ENCODE measurements at regions not wholly inside any gene's neighbourhood (a gene's known extent, or its start where the extent isn't known, plus 50 kb on each side); places are given as distances from the start of the nearest gene placed in this dataset.

- Histone ChIP-seq H2AFZ (ENCODE audit: low read length) (no peak overlapping the region), H3K79me2 (ENCODE audit: low read length) (no peaks in the 10 kb centered on the region), H3K27ac (ENCODE audit: low read length) (no peak overlapping the region), H3K9me3 (ENCODE audit: low read length) (no peaks in the 10 kb centered on the region), H3K4me1 (ENCODE audit: insufficient read depth, low read length) (no peaks in the 10 kb centered on the region), H3K4me3 (ENCODE audit: low read length) (no peak overlapping the region), H3F3A (ENCODE audit: low read length, unreplicated experiment) (no peaks in the 10 kb centered on the region), H3K4me2 (ENCODE audit: low read length) (no peak overlapping the region), H3K27me3 (ENCODE audit: low read length) (no peaks in the 10 kb centered on the region), H3K36me3 (ENCODE audit: low read depth, low read length) (no peaks in the 10 kb centered on the region), H3K9me2 (replicated peaks; ENCODE audit: low read length) (no peaks in the 10 kb centered on the region), H3K9ac (ENCODE audit: low read length) (no peak overlapping the region), H4K20me1 (ENCODE audit: low read length) (no peaks in the 10 kb centered on the region)
- DNase-seq (peak; percentile 20), ATAC-seq (peak; percentile 53; the same call in 1 of the 2 replicates)
- no TSS peak for BruUV-seq (replicated peaks)
- CTCF ChIA-PET: no interaction called here
- intact Hi-C loops (cut with micrococcal nuclease): no loop called here
- POLR2A ChIA-PET (ENCODE audit: unreplicated experiment): no interaction called here
- TF ChIP-seq, protein P1, sequence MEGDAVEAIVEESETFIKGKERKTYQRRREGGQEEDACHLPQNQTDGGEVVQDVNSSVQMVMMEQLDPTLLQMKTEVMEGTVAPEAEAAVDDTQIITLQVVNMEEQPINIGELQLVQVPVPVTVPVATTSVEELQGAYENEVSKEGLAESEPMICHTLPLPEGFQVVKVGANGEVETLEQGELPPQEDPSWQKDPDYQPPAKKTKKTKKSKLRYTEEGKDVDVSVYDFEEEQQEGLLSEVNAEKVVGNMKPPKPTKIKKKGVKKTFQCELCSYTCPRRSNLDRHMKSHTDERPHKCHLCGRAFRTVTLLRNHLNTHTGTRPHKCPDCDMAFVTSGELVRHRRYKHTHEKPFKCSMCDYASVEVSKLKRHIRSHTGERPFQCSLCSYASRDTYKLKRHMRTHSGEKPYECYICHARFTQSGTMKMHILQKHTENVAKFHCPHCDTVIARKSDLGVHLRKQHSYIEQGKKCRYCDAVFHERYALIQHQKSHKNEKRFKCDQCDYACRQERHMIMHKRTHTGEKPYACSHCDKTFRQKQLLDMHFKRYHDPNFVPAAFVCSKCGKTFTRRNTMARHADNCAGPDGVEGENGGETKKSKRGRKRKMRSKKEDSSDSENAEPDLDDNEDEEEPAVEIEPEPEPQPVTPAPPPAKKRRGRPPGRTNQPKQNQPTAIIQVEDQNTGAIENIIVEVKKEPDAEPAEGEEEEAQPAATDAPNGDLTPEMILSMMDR (conservative IDR thresholded peaks at IDR 0.05; ENCODE audit: low read depth, low read length): no peak
- no peak for TF ChIP-seq EZH2 (IDR thresholded peaks at IDR 0.05; ENCODE audit: low read length, unreplicated experiment)
- no peak for TF ChIP-seq EZH2phosphoT487 (IDR thresholded peaks at IDR 0.05; ENCODE audit: borderline replicate concordance, low read length)
These were observed 763.9 kb upstream of the FAM174A start for GRCh38 chr5:99771296-99771695.

- DNase-seq (peak; percentile 26), ATAC-seq (no peak)
- CTCF ChIA-PET: no interaction called here
- no TSS peak for BruUV-seq (replicated peaks)
- no peaks in the 10 kb centered on the region for H3K79me2 ChIP-seq (ENCODE audit: low read length)
- H3K27me3 ChIP-seq (ENCODE audit: low read length): no peaks in the 10 kb centered on the region
- no peak overlapping the region for H2AFZ ChIP-seq (ENCODE audit: low read length)
- no peaks in the 10 kb centered on the region for H4K20me1 ChIP-seq (ENCODE audit: low read length)
- no peak overlapping the region for H3K9ac ChIP-seq (ENCODE audit: low read length)
- no peaks in the 10 kb centered on the region for H3K36me3 ChIP-seq (ENCODE audit: low read depth, low read length)
- no peaks in the 10 kb centered on the region for H3F3A ChIP-seq (ENCODE audit: low read length, unreplicated experiment)
- H3K4me1 ChIP-seq (ENCODE audit: insufficient read depth, low read length): no peaks in the 10 kb centered on the region
- H3K9me3 ChIP-seq (ENCODE audit: low read length): no peaks in the 10 kb centered on the region
- no peak for TF ChIP-seq EZH2phosphoT487 (IDR thresholded peaks at IDR 0.05; ENCODE audit: borderline replicate concordance, low read length)
- no peak for TF ChIP-seq EZH2 (IDR thresholded peaks at IDR 0.05; ENCODE audit: low read length, unreplicated experiment)
- TF ChIP-seq, protein P1 (conservative IDR thresholded peaks at IDR 0.05; ENCODE audit: low read depth, low read length): no peak
- H3K4me2 ChIP-seq (ENCODE audit: low read length): no peak overlapping the region
- no peaks in the 10 kb centered on the region for H3K9me2 ChIP-seq (replicated peaks; ENCODE audit: low read length)
- POLR2A ChIA-PET (ENCODE audit: unreplicated experiment): no interaction called here
- intact Hi-C loops (cut with micrococcal nuclease): no loop called here
- H3K27ac ChIP-seq (ENCODE audit: low read length): no peak overlapping the region
- no peak overlapping the region for H3K4me3 ChIP-seq (ENCODE audit: low read length)
These were observed 770.2 kb upstream of the FAM174A start for GRCh38 chr5:99765011-99765410.

DNA sequence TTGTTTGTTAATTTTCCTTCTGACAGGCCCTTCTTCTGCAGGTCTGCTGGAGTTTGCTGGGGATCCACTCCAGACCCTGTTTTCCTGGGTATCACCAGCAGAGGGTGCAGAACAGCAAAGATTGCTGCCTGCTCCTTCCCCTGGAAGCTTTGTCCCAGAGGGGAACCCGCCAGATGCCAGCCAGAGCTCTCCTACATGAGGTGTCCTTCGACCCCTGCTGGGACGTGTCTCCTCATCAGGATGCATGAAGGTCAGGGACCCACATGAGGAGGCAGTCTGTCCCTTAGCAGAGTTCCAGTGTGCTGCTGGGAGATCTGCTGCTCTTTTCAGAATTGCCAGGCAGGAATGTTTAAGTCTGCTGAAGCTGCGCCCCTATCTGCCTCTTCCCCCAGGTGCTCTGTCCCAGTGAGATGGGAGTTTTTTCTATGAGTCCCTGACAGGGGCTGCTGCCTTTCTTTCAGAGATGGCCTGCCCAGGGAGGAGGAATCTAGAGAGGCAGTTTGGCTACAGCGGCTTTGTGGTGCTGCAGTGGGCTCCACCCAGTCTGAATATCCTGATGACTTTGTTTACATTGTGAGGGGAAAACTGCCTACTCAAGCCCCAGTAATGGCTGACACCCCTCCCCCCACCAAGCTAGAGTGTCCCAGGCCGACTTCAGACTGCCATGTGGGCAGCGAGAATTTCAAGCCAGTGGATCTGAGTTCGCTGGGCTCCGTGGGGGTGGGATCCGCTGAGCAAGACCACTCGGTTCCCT is 772.0 kb upstream of the FAM174A start:
- CTCF ChIA-PET: no interaction called here
- DNase-seq: no peak
- Histone ChIP-seq H3K9me2 (replicated peaks; ENCODE audit: low read length) (no peaks in the 10 kb centered on the region), H3K4me1 (ENCODE audit: insufficient read depth, low read length) (no peaks in the 10 kb centered on the region), H3F3A (ENCODE audit: low read length, unreplicated experiment) (no peaks in the 10 kb centered on the region), H3K27me3 (ENCODE audit: low read length) (no peaks in the 10 kb centered on the region), H3K4me2 (ENCODE audit: low read length) (no peak overlapping the region), H3K4me3 (ENCODE audit: low read length) (no peak overlapping the region), H3K79me2 (ENCODE audit: low read length) (no peaks in the 10 kb centered on the region), H4K20me1 (ENCODE audit: low read length) (no peaks in the 10 kb centered on the region), H3K27ac (ENCODE audit: low read length) (no peak overlapping the region), H3K36me3 (ENCODE audit: low read depth, low read length) (no peaks in the 10 kb centered on the region), H3K9ac (ENCODE audit: low read length) (no peak overlapping the region), H2AFZ (ENCODE audit: low read length) (no peak overlapping the region), H3K9me3 (ENCODE audit: low read length) (no peaks in the 10 kb centered on the region)
- BruUV-seq (replicated peaks): no TSS peak
- ATAC-seq: no peak
- intact Hi-C loops (cut with micrococcal nuclease): no loop called here
- POLR2A ChIA-PET (ENCODE audit: unreplicated experiment): no interaction called here
- TF ChIP-seq EZH2phosphoT487 (IDR thresholded peaks at IDR 0.05; ENCODE audit: borderline replicate concordance, low read length) (no peak), EZH2 (IDR thresholded peaks at IDR 0.05; ENCODE audit: low read length, unreplicated experiment) (no peak)
- TF ChIP-seq, protein P1 (conservative IDR thresholded peaks at IDR 0.05; ENCODE audit: low read depth, low read length): no peak

Data from PC-3 (cell line).